Erythroblast (primary cell): ENCODE measurements at regions not wholly inside any gene's neighbourhood (a gene's known extent, or its start where the extent isn't known, plus 50 kb on each side); places are given as distances from the start of the nearest gene placed in this dataset.

ENCODE experiments used
- GATA1 ChIP-seq: IDR thresholded peaks from 2 replicates; pipeline ENCODE4 v1.6.1; 2011; ENCODE audit warnings: low read depth, mild to moderate bottlenecking, control low read depth, low read length, moderate library complexity
- POLR2A ChIP-seq: IDR thresholded peaks from 2 replicates; pipeline ENCODE4 v1.6.1; 2011; ENCODE audit warnings: mild to moderate bottlenecking, low read length

DNA sequence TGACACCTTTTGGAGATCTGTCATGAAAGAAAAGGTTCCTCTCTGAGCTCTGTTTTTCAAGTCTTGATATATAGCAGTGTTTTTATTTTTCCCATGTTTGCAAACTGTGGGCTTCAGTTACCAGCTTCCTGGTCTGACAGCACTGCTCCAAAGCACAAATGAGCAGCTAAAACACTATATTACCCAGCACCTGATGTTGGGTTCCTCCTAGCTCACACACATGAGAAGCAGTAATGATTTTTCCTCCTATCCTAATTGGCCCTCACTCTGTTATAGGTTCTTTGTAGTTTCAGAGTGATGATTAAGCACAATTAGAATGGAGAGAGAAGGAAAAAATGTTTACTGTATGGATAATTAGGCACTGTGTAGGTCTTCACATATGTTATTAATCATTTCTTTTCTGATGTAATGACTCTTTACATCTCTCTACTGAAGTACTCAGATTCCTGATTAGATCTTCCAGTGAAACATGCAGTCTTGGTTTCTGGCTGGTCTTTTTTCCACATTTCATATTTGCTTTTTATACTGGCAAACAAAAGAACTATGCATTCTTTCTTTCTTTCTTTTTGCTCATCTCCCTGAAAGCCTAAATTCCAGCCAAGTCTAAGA, 939.7 kb downstream of the NSUN3 start:
- TF ChIP-seq POLR2A (no peak), GATA1 (no peak)
